Keratinocyte (primary cell): ENCODE measurements at regions not wholly inside any gene's neighbourhood (a gene's known extent, or its start where the extent isn't known, plus 50 kb on each side); places are given as distances from the start of the nearest gene placed in this dataset.
"Not testable (repeated sequence)": the region's sequence is repeated elsewhere in the genome, so short reads cannot be mapped to it uniquely, and the experiment has no call there.

Experiments used
- DNase-seq: peaks from one replicate; pipeline ENCODE4 v3.0.0-alpha.2; 2011; ENCODE audit warnings: low read depth, missing footprints, low spot score
- FAIRE-seq: peaks from 2 replicates; lab custom pipeline; 2011; peaks lifted over from hg19 to GRCh38; lab: Jason Lieb, UNC
- H2AFZ ChIP-seq: 2 replicates; pipeline ENCODE4 v1.6.0; 2012; ENCODE audit warnings: low read length, control low read depth, inconsistent platforms; ENCODE audit not compliant: control insufficient read depth
- H3K27ac ChIP-seq: 2 replicates; pipeline ENCODE4 v1.5.1; 2011; ENCODE audit warnings: low read length; ENCODE audit not compliant: control insufficient read depth, insufficient read depth
- H3K27me3 ChIP-seq: 3 replicates; pipeline ENCODE4 v1.6.0; 2011; ENCODE audit warnings: low read length; ENCODE audit not compliant: control insufficient read depth, insufficient read depth; ENCODE audit errors: extremely low read depth
- H3K36me3 ChIP-seq, 2 experiments: 2 replicates in 1 of 2; 3 replicates in 1 of 2; pipeline ENCODE4 v1.5.1; 2011; ENCODE audit warnings: low read length in 2 of 2, mild to moderate bottlenecking in 1 of 2; ENCODE audit not compliant: control insufficient read depth in 2 of 2, insufficient read depth in 2 of 2; ENCODE audit errors: extremely low read depth in 1 of 2
- H3K4me1 ChIP-seq: 3 replicates; pipeline ENCODE4 v1.5.1; 2011; ENCODE audit warnings: low read length; ENCODE audit not compliant: control insufficient read depth, insufficient read depth; ENCODE audit errors: extremely low read depth
- H3K4me2 ChIP-seq: 3 replicates; pipeline ENCODE4 v1.6.0; 2011; ENCODE audit warnings: low read depth, low read length; ENCODE audit not compliant: control insufficient read depth, insufficient read depth; ENCODE audit errors: extremely low read depth
- H3K4me3 ChIP-seq, 3 experiments: fragments of 200-600 bp in 1 of 3; sonication (generic) in 1 of 3; 2 replicates in 2 of 3; 3 replicates in 1 of 3; pipeline ENCODE4 v1.5.1; 2011 to 2016; ENCODE audit warnings: low read length in 3 of 3, mild to moderate bottlenecking in 3 of 3, control low read depth in 2 of 3, inconsistent platforms in 1 of 3, low read depth in 1 of 3, mixed read lengths in 1 of 3, mixed run types in 1 of 3, moderate library complexity in 1 of 3; ENCODE audit not compliant: control insufficient read depth in 2 of 3, insufficient read depth in 2 of 3; ENCODE audit errors: extremely low read depth in 1 of 3
- H3K79me2 ChIP-seq: 2 replicates; pipeline ENCODE4 v1.6.0; 2012; ENCODE audit warnings: low read length; ENCODE audit not compliant: control insufficient read depth, insufficient read depth
- H3K9ac ChIP-seq: 3 replicates; pipeline ENCODE4 v1.6.0; 2011; ENCODE audit warnings: low read length; ENCODE audit not compliant: control insufficient read depth, insufficient read depth; ENCODE audit errors: extremely low read depth
- H3K9me1 ChIP-seq: 3 replicates; pipeline ENCODE4 v1.6.0; 2011; ENCODE audit warnings: low read length; ENCODE audit not compliant: control insufficient read depth, insufficient read depth; ENCODE audit errors: extremely low read depth
- H3K9me3 ChIP-seq: 2 replicates; pipeline ENCODE4 v1.5.1; 2012; ENCODE audit warnings: low read depth, low read length; ENCODE audit not compliant: control insufficient read depth
- H4K20me1 ChIP-seq: 3 replicates; pipeline ENCODE4 v1.6.0; 2011; ENCODE audit warnings: low read length; ENCODE audit not compliant: control insufficient read depth, insufficient read depth; ENCODE audit errors: extremely low read depth
- CTCF ChIP-seq, 3 experiments: IDR thresholded peaks in 1 of 3; conservative IDR thresholded peaks in 1 of 3; optimal IDR thresholded peaks in 1 of 3; 2 replicates in 2 of 3; 3 replicates in 1 of 3; pipeline versions ENCODE3 to v1.5.1; 2011; ENCODE audit warnings: low read length in 3 of 3, mild to moderate bottlenecking in 3 of 3, moderate library complexity in 2 of 3, control low read depth in 1 of 3, inconsistent platforms in 1 of 3; ENCODE audit not compliant: insufficient read depth in 2 of 3; ENCODE audit errors: extremely low read depth in 1 of 3
- EZH2 ChIP-seq: IDR thresholded peaks from one replicate; pipeline ENCODE4 v1.6.1; 2012; ENCODE audit warnings: inconsistent platforms, mild to moderate bottlenecking, low read length, moderate library complexity
- dilution Hi-C: fragments of 300-500 bp; cut with MboI; formaldehyde crosslinking; loops from one replicate; pipeline ENCODE4 v1.7.0; 2020; ENCODE audit warnings: low sequenced_read_pairs; ENCODE audit not compliant: extremely low pct_ligation_motif_present

GRCh38 chr2:16218625-16219024 is 278.3 kb downstream of the MYCN start:
- dilution Hi-C loops, result no loop called here

GRCh38 chr2:16218161-16218560 is 277.8 kb downstream of the MYCN start:
- no peak overlapping the region for H3K4me2 ChIP-seq
- DNase-seq (no peak), FAIRE-seq (no peak)
- H3K27me3 ChIP-seq, result no peaks in the 10 kb centered on the region
- H3K4me3 ChIP-seq, result no peak overlapping the region
- H3K9me3 ChIP-seq, result no peaks in the 10 kb centered on the region
- H3K9me1 ChIP-seq, result no peaks in the 10 kb centered on the region
- H4K20me1 ChIP-seq, result no peaks in the 10 kb centered on the region
- TF ChIP-seq CTCF (optimal IDR thresholded peaks at IDR 0.05 in 1 of 3, IDR thresholded peaks at IDR 0.05 in 1 of 3, conservative IDR thresholded peaks at IDR 0.05 in 1 of 3; ENCODE audit: extremely low read depth in 1 of 3, insufficient read depth in 2 of 3, low read length in 3 of 3) (no peak), EZH2 (no peak)
- no peaks in the 10 kb centered on the region for H3K79me2 ChIP-seq
- H3K9ac ChIP-seq, result no peak overlapping the region
- dilution Hi-C loops, result no loop called here
- H3K4me1 ChIP-seq, result no peaks in the 10 kb centered on the region
- no peak overlapping the region for H2AFZ ChIP-seq
- H3K27ac ChIP-seq, result no peak overlapping the region
- H3K36me3 ChIP-seq, result no peaks in the 10 kb centered on the region

More at GRCh38 chr2:16218625-16219024, 278.3 kb downstream of the MYCN start:
- no peaks in the 10 kb centered on the region for H4K20me1 ChIP-seq
- H3K9me3 ChIP-seq, result no peaks in the 10 kb centered on the region
- no peak overlapping the region for H3K4me3 ChIP-seq
- H3K9ac ChIP-seq, result no peak overlapping the region
- no peaks in the 10 kb centered on the region for H3K79me2 ChIP-seq
- no peak overlapping the region for H3K4me2 ChIP-seq
- TF ChIP-seq CTCF (optimal IDR thresholded peaks at IDR 0.05 in 1 of 3, IDR thresholded peaks at IDR 0.05 in 1 of 3, conservative IDR thresholded peaks at IDR 0.05 in 1 of 3; ENCODE audit: extremely low read depth in 1 of 3, insufficient read depth in 2 of 3, low read length in 3 of 3) (peak in 2 of 3 experiments; percentile 18 to 36), EZH2 (no peak)
- DNase-seq (no peak), FAIRE-seq (no peak)
- H3K36me3 ChIP-seq, result no peaks in the 10 kb centered on the region
- H3K27me3 ChIP-seq, result no peaks in the 10 kb centered on the region
- no peak overlapping the region for H2AFZ ChIP-seq
- H3K9me1 ChIP-seq, result no peaks in the 10 kb centered on the region
- H3K27ac ChIP-seq, result no peak overlapping the region
- no peaks in the 10 kb centered on the region for H3K4me1 ChIP-seq

- H3K4me2 ChIP-seq, H3K9me3 ChIP-seq, H3K9me1 ChIP-seq, H3K79me2 ChIP-seq, H3K4me3 ChIP-seq, dilution Hi-C loops, H3K9ac ChIP-seq, H4K20me1 ChIP-seq, H3K27me3 ChIP-seq, H3K4me1 ChIP-seq, H2AFZ ChIP-seq, FAIRE-seq, H3K36me3 ChIP-seq, DNase-seq, H3K27ac ChIP-seq: not testable (repeated sequence)
Measured at GRCh38 chr2:16217741-16218140, 277.4 kb downstream of the MYCN start.
